ENCODE measurements at regions not wholly inside any gene's neighbourhood (a gene's known extent, or its start where the extent isn't known, plus 50 kb on each side); places are given as distances from the start of the nearest gene placed in this dataset.

DNA sequence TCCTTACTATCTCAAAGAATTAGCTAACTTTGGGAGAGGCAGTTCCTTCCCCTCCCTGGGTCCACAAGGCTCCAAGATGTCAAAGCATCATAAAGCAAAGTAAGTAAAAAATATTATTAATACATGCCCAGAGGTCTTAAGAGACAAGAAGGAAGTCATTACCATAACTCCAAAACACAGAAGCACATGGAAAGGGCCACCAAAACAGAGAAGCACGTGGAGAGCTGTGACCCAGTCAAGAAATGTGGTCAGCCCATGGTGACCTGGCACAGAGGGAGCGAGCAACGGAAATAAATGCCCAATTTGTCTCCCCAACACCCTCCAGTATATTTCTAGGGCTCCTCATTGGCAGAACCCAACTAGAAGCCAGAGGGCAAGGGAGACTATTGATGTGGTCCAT is 277.5 kb upstream of the API5 start:
- TF ChIP-seq YY1 (IDR thresholded peaks at IDR 0.05; ENCODE audit: insufficient read depth, insufficient read length): no peak
- no peak for TF ChIP-seq SUZ12 (IDR thresholded peaks at IDR 0.05; ENCODE audit: extremely low read depth, insufficient read depth, insufficient read length)
- TF ChIP-seq ZNF274 (IDR thresholded peaks at IDR 0.05; ENCODE audit: low read depth, low read length): no peak

Data from NT2/D1 (cell line).